Heart left ventricle (tissue), 13 donors: ENCODE measurements at regions not wholly inside any gene's neighbourhood (a gene's known extent, or its start where the extent isn't known, plus 50 kb on each side); places are given as distances from the start of the nearest gene placed in this dataset.

Experiments used
- CTCF ChIP-seq, 12 donors: fragments of 200-600 bp; sonication (generic) in 4 of 12; IDR thresholded peaks; one replicate each; pipeline versions ENCODE4 v1.5.0 to v1.8.0; 2018 to 2022; ENCODE audit warnings: antibody characterized with exemption in 12 of 12, mild to moderate bottlenecking in 5 of 12
- POLR2A ChIP-seq, 2 donors: fragments of 450-650 bp; IDR thresholded peaks; one replicate each; pipeline ENCODE4 v1.6.1; 2017; ENCODE audit warnings: antibody characterized with exemption in 2 of 2, mild to moderate bottlenecking in 2 of 2, moderate library complexity in 2 of 2
- donor health status: ischemic (EF 13 %, LVEDD 7.1; RV severe dilation, severe dysfunction).
- donor health status: DM: no; HTN: yes; CAD: no.
- donor health status: DM: no; HTN: no; CAD: no.
- donor health status: ischemic (EF 25% LVEDD 6.9; RV normal size, moderate dysfunction).
- donor health status: ischemic (EF 25% LVEDD 5.7; RV mildly dilated, moderate dysfunction).
- donor health status: ischemic (EF 35%, LVEDD 5.7; RV mildly dilated, moderate dysfunction).
- donor health status: nonischemic (EF 11% LVEDD 7.7; RV severe dilation, severe dysfunction).
- donor health status: DM: yes; HTN: yes; CAD: no.
- donor health status: PGD.
- donor health status: ischemic (EF 29% LVEDD 5.4; RV normal size, mild dysfunction).
- donor health status: nonischemic (EF 23%, LVEDD 6.1; RV moderate dilation, normal function).

- TF ChIP-seq CTCF (IDR thresholded peaks at IDR 0.05) = no peak
- TF ChIP-seq POLR2A (IDR thresholded peaks at IDR 0.05) = no peak
These were observed 161.7 kb downstream of the GLI2 start for GRCh38 chr2:120897399-120897798.
